ENCODE measurements at regions not wholly inside any gene's neighbourhood (a gene's known extent, or its start where the extent isn't known, plus 50 kb on each side); places are given as distances from the start of the nearest gene placed in this dataset.

DNA sequence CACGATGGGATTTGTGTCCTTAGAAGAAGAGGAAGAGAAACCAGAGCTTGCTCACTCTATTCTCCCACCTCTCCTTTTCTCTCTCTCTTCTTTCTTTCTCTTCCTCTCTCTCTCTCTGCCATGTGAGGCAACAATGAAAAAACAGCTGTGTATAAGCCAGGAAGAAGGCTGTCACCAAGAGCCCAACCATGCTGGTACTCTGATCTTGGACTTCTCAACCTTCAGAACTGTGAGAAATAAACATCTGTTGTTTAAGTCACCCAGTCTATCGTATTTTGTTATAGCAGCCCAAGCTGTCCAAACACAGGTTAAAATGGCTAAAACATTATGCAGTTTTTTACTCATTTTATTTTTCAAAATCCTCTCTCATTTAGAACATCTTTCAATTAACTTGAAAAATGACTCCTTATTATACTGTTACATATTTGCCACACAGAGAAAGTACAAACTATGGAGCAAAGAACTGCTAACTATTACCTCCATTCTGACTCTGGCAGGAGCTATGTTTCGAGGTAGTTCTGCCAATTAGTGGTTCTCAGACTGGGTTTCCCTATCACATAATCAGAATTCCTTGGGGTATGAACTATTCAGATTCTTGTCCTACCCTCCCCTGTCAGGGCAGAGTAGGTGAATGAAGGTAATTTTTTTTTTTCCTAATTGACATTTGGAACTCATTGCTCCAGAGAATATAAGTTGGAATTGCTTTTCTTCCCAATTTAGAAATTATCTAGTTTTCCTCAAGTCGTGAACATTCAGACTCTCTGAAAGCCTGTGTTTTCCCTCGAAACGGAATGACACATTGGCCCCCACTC, 434.6 kb downstream of the ENC1 start:
- DNase-seq: no peak
- Histone ChIP-seq H3K27ac (no peak overlapping the region), H3K4me3 (no peak overlapping the region), H3K4me1 (no peaks in the 10 kb centered on the region), H3K9me3 (no peaks in the 10 kb centered on the region), H3K27me3 (no peaks in the 10 kb centered on the region), H3K36me3 (no peaks in the 10 kb centered on the region), H3K9ac (ENCODE audit: low read depth in 2 of 2, low read length in 2 of 2) (no peak overlapping the region)
- intact Hi-C loops (cut with DNase I): no loop called here
- TF ChIP-seq CTCF (IDR thresholded peaks at IDR 0.05): no peak

DNA sequence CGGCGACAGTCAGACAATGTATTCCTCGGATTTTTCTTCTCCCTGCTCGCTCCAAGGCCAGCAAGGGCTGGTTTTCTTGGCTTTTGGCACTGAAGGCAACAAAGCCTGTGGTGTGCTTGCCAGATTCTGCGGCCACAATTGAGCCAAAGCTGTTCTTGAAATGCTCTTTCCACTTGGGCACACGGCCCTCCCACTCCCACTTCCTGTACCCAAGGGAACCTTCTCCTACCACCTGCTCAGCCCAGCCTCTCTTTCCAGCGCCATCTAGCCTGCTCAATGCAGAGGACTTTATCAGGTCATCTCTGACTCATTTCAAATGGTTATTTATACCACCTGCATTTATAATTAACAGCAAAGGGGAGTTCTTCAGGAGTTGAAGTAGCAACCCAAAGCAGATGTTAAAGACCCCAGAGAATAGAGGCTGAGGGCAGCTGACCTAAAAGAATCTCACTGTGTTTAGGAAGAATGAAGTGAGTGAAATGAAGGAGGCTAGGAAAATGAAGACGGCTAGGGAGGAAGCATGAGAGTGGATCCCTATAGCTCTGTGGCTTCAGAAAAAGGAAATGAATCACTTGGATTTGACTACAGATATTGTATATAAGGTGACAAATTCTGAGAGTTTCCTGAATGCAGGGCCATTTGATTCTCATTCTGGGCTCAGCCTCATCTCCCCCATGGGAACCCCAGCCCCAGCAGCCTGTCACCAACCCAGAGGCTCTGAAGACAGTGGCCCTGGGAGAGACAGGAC, 439.0 kb downstream of the ENC1 start:
- no peak for DNase-seq

DNA sequence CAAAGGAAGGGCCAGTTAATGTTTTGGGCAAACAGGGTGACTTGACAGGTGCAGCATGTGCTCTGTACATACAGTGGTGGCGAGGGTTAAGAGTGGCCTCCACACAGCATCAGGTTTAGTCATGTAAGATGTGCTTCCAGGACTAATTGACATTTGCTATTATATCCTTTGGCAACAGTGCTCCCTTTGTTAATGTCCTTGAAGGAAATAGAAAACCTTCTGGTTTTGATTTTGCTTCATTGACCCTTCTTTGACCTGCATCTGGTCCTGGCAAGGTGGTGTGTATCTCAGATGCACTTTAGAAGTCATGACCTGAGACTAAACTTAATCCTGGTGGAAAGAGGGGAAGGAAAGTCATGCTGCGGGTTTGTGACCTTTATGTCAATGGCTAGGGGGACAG, 440.0 kb downstream of the ENC1 start:
- no peak for DNase-seq
- intact Hi-C loops (cut with DNase I): no loop called here
- H3K4me1 ChIP-seq: no peaks in the 10 kb centered on the region
- H3K36me3 ChIP-seq: no peaks in the 10 kb centered on the region
- H3K9me3 ChIP-seq: no peaks in the 10 kb centered on the region
- no peak for TF ChIP-seq CTCF (IDR thresholded peaks at IDR 0.05)
- no peak overlapping the region for H3K9ac ChIP-seq (ENCODE audit: low read depth in 2 of 2, low read length in 2 of 2)
- no peak overlapping the region for H3K27ac ChIP-seq
- H3K4me3 ChIP-seq: no peak overlapping the region
- no peaks in the 10 kb centered on the region for H3K27me3 ChIP-seq

More for the DNA sequence above, 439.0 kb downstream of the ENC1 start:
- Histone ChIP-seq H3K4me3 (no peak overlapping the region), H3K9me3 (no peaks in the 10 kb centered on the region), H3K9ac (ENCODE audit: low read depth in 2 of 2, low read length in 2 of 2) (no peak overlapping the region), H3K36me3 (no peaks in the 10 kb centered on the region), H3K27ac (no peak overlapping the region), H3K27me3 (no peaks in the 10 kb centered on the region), H3K4me1 (no peaks in the 10 kb centered on the region)
- TF ChIP-seq CTCF (IDR thresholded peaks at IDR 0.05): no peak
- intact Hi-C loops (cut with DNase I): no loop called here

GRCh38 chr5:74199436-74200210, 440.9 kb downstream of the ENC1 start:
- H3K27me3 ChIP-seq: no peaks in the 10 kb centered on the region
- no peak overlapping the region for H3K4me3 ChIP-seq
- intact Hi-C loops (cut with DNase I): no loop called here
- no peak overlapping the region for H3K9ac ChIP-seq (ENCODE audit: low read depth in 2 of 2, low read length in 2 of 2)
- H3K27ac ChIP-seq: no peak overlapping the region
- no peaks in the 10 kb centered on the region for H3K36me3 ChIP-seq
- H3K4me1 ChIP-seq: no peaks in the 10 kb centered on the region
- DNase-seq: no peak
- TF ChIP-seq CTCF (IDR thresholded peaks at IDR 0.05): no peak
- H3K9me3 ChIP-seq: no peaks in the 10 kb centered on the region

- intact Hi-C loops (cut with DNase I): no loop called here
- no peak for TF ChIP-seq CTCF (IDR thresholded peaks at IDR 0.05)
- no peak for DNase-seq
Measured at GRCh38 chr5:74199005-74199404, 441.5 kb downstream of the ENC1 start.

More at GRCh38 chr5:74199005-74199404, 441.5 kb downstream of the ENC1 start:
- H3K4me3 ChIP-seq: no peak overlapping the region
- H3K9ac ChIP-seq (ENCODE audit: low read depth in 2 of 2, low read length in 2 of 2): no peak overlapping the region
- no peaks in the 10 kb centered on the region for H3K36me3 ChIP-seq
- no peaks in the 10 kb centered on the region for H3K4me1 ChIP-seq
- H3K27ac ChIP-seq: no peak overlapping the region
- no peaks in the 10 kb centered on the region for H3K27me3 ChIP-seq
- no peaks in the 10 kb centered on the region for H3K9me3 ChIP-seq

All from colonic mucosa (tissue), 4 donors.